T-helper 2 cell treated with Interferon-gamma antibody and Interleukin-4, amounts not matched to agents 5 μg/mL and 100 μg/mL, for 36 hours (primary cell): ENCODE measurements at regions not wholly inside any gene's neighbourhood (a gene's known extent, or its start where the extent isn't known, plus 50 kb on each side); places are given as distances from the start of the nearest gene placed in this dataset.
"Not testable (repeated sequence)": the region's sequence is repeated elsewhere in the genome, so short reads cannot be mapped to it uniquely, and the experiment has no call there.

Experiments
- DNase-seq: peaks from one replicate; pipeline ENCODE4 v3.0.0; 2021; ENCODE audit warnings: low spot score
- H3K27ac Mint-ChIP-seq: one replicate; pipeline ENCODE4 v1.8.0; 2021; ENCODE audit warnings: mild to moderate bottlenecking, mixed read lengths
- H3K27me3 Mint-ChIP-seq: one replicate; pipeline ENCODE4 v1.8.0; 2021; ENCODE audit warnings: low read depth, mixed read lengths
- H3K36me3 Mint-ChIP-seq: one replicate; pipeline ENCODE4 v1.8.0; 2021; ENCODE audit warnings: low read depth, mixed read lengths
- H3K4me1 Mint-ChIP-seq: one replicate; pipeline ENCODE4 v1.8.0; 2021; ENCODE audit warnings: low read depth, mixed read lengths
- H3K4me3 Mint-ChIP-seq: one replicate; pipeline ENCODE4 v1.8.0; 2022; ENCODE audit warnings: mild to moderate bottlenecking, moderate library complexity, mixed read lengths
- H3K9me3 Mint-ChIP-seq: one replicate; pipeline ENCODE4 v1.8.0; 2021; ENCODE audit warnings: mixed read lengths

- peaks cover 4% of the 10 kb centered on the region for H3K27me3 Mint-ChIP-seq
- H3K4me3 Mint-ChIP-seq = no peak overlapping the region
- DNase-seq = no peak
- no peak overlapping the region for H3K27ac Mint-ChIP-seq
- H3K4me1 Mint-ChIP-seq = peaks cover 2% of the 10 kb centered on the region
- H3K9me3 Mint-ChIP-seq = no peaks in the 10 kb centered on the region
- H3K36me3 Mint-ChIP-seq = no peaks in the 10 kb centered on the region
Measured at GRCh38 chr1:227417756-227418480, 99.6 kb upstream of the CDC42BPA start.

- peaks cover 4% of the 10 kb centered on the region for H3K27me3 Mint-ChIP-seq
- H3K36me3 Mint-ChIP-seq = no peaks in the 10 kb centered on the region
- DNase-seq = no peak
- H3K4me3 Mint-ChIP-seq = no peak overlapping the region
- H3K9me3 Mint-ChIP-seq = no peaks in the 10 kb centered on the region
- H3K27ac Mint-ChIP-seq = no peak overlapping the region
- peaks cover 6% of the 10 kb centered on the region for H3K4me1 Mint-ChIP-seq
Measured at GRCh38 chr1:227416156-227416830, 98.0 kb upstream of the CDC42BPA start.

- DNase-seq = no peak
- H3K4me1 Mint-ChIP-seq = peaks cover 9% of the 10 kb centered on the region
- no peak overlapping the region for H3K4me3 Mint-ChIP-seq
- peaks cover 4% of the 10 kb centered on the region for H3K27me3 Mint-ChIP-seq
- H3K9me3 Mint-ChIP-seq = no peaks in the 10 kb centered on the region
- H3K27ac Mint-ChIP-seq = no peak overlapping the region
- no peaks in the 10 kb centered on the region for H3K36me3 Mint-ChIP-seq
Measured at GRCh38 chr1:227415115-227415790, 97.0 kb upstream of the CDC42BPA start.

- Mint-ChIP-seq H3K4me1 (peaks cover 9% of the 10 kb centered on the region), H3K9me3 (no peaks in the 10 kb centered on the region), H3K36me3 (no peaks in the 10 kb centered on the region), H3K27ac (no peak overlapping the region), H3K27me3 (peaks cover 4% of the 10 kb centered on the region), H3K4me3 (no peak overlapping the region)
- no peak for DNase-seq
Measured at GRCh38 chr1:227411066-227411465, 92.8 kb upstream of the CDC42BPA start.

GRCh38 chr1:227406332-227406731, 88.0 kb upstream of the CDC42BPA start:
- not testable (repeated sequence) for H3K36me3 Mint-ChIP-seq, H3K27ac Mint-ChIP-seq, DNase-seq, H3K27me3 Mint-ChIP-seq, H3K9me3 Mint-ChIP-seq, H3K4me3 Mint-ChIP-seq
- H3K4me1 Mint-ChIP-seq = peaks cover 11% of the 10 kb centered on the region

GRCh38 chr1:227403535-227403934, 85.2 kb upstream of the CDC42BPA start:
- Mint-ChIP-seq H3K4me3 (peak overlapping the region; percentile 10), H3K27ac (peak overlapping the region; percentile 69), H3K36me3 (peaks cover 3% of the 10 kb centered on the region), H3K27me3 (no peaks in the 10 kb centered on the region), H3K9me3 (no peaks in the 10 kb centered on the region), H3K4me1 (peaks cover 7% of the 10 kb centered on the region)
- no peak for DNase-seq

GRCh38 chr1:227401562-227402342, 83.5 kb upstream of the CDC42BPA start:
- Mint-ChIP-seq H3K27me3 (no peaks in the 10 kb centered on the region), H3K4me3 (no peak overlapping the region), H3K9me3 (peaks cover 1% of the 10 kb centered on the region), H3K27ac (no peak overlapping the region), H3K36me3 (peaks cover 3% of the 10 kb centered on the region), H3K4me1 (peaks cover 15% of the 10 kb centered on the region)
- DNase-seq = no peak

GRCh38 chr1:227399152-227399730, 80.9 kb upstream of the CDC42BPA start:
- no peaks in the 10 kb centered on the region for H3K27me3 Mint-ChIP-seq
- H3K9me3 Mint-ChIP-seq = peaks cover 4% of the 10 kb centered on the region
- no peak overlapping the region for H3K27ac Mint-ChIP-seq
- peaks cover 3% of the 10 kb centered on the region for H3K36me3 Mint-ChIP-seq
- peaks cover 19% of the 10 kb centered on the region for H3K4me1 Mint-ChIP-seq
- H3K4me3 Mint-ChIP-seq = no peak overlapping the region
- DNase-seq = no peak

- no peak for DNase-seq
- H3K27ac Mint-ChIP-seq = no peak overlapping the region
- H3K27me3 Mint-ChIP-seq = peaks cover 2% of the 10 kb centered on the region
- H3K9me3 Mint-ChIP-seq = peaks cover 4% of the 10 kb centered on the region
- peak overlapping the region; percentile 8 for H3K4me3 Mint-ChIP-seq
- no peaks in the 10 kb centered on the region for H3K36me3 Mint-ChIP-seq
- H3K4me1 Mint-ChIP-seq = peaks cover 12% of the 10 kb centered on the region
Measured at GRCh38 chr1:227397354-227397978, 79.2 kb upstream of the CDC42BPA start.

GRCh38 chr1:227396539-227397353, 78.5 kb upstream of the CDC42BPA start:
- peak overlapping the region; percentile 69 for H3K27ac Mint-ChIP-seq
- H3K4me3 Mint-ChIP-seq = peak overlapping the region; percentile 45
- peaks cover 2% of the 10 kb centered on the region for H3K27me3 Mint-ChIP-seq
- peak; percentile 12 for DNase-seq
- peaks cover 12% of the 10 kb centered on the region for H3K4me1 Mint-ChIP-seq
- no peaks in the 10 kb centered on the region for H3K36me3 Mint-ChIP-seq
- peaks cover 4% of the 10 kb centered on the region for H3K9me3 Mint-ChIP-seq

GRCh38 chr1:227395426-227396028, 77.2 kb upstream of the CDC42BPA start:
- Mint-ChIP-seq H3K27ac (no peak overlapping the region), H3K36me3 (no peaks in the 10 kb centered on the region), H3K9me3 (peaks cover 4% of the 10 kb centered on the region), H3K4me1 (peaks cover 12% of the 10 kb centered on the region), H3K27me3 (peaks cover 2% of the 10 kb centered on the region), H3K4me3 (no peak overlapping the region)
- DNase-seq = no peak

GRCh38 chr1:227392984-227393764, 74.9 kb upstream of the CDC42BPA start:
- H3K27ac Mint-ChIP-seq = peak overlapping the region; percentile 1
- peaks cover 2% of the 10 kb centered on the region for H3K27me3 Mint-ChIP-seq
- no peak overlapping the region for H3K4me3 Mint-ChIP-seq
- H3K4me1 Mint-ChIP-seq = peaks cover 12% of the 10 kb centered on the region
- H3K36me3 Mint-ChIP-seq = no peaks in the 10 kb centered on the region
- H3K9me3 Mint-ChIP-seq = peaks cover 4% of the 10 kb centered on the region
- DNase-seq = no peak
